ENCODE measurements at regions not wholly inside any gene's neighbourhood (a gene's known extent, or its start where the extent isn't known, plus 50 kb on each side); places are given as distances from the start of the nearest gene placed in this dataset.

- Histone ChIP-seq H3K36me3 (ENCODE audit: insufficient read depth, insufficient read length, low read length) (no peaks in the 10 kb centered on the region), H3K9me3 (ENCODE audit: insufficient read depth, low read length) (no peaks in the 10 kb centered on the region), H3K9ac (ENCODE audit: insufficient read length, low read depth) (no peak overlapping the region), H3K27me3 (ENCODE audit: insufficient read depth, insufficient read length) (no peaks in the 10 kb centered on the region), H3K4me1 (ENCODE audit: insufficient read depth, insufficient read length) (no peaks in the 10 kb centered on the region), H3K4me3 (ENCODE audit: insufficient read length, low read depth) (no peak overlapping the region)
- TF ChIP-seq YY1 (IDR thresholded peaks at IDR 0.05; ENCODE audit: insufficient read depth, insufficient read length): no peak
- no peak for TF ChIP-seq ZNF274 (IDR thresholded peaks at IDR 0.05; ENCODE audit: low read depth, low read length)
- no peak for TF ChIP-seq SUZ12 (IDR thresholded peaks at IDR 0.05; ENCODE audit: extremely low read depth, insufficient read depth, insufficient read length)
- no peak for DNase-seq (ENCODE audit: low read depth, low spot score)
Observed at GRCh38 chr2:198712485-198712884, 745.3 kb downstream of the SATB2 start.

GRCh38 chr2:198711484-198711883, 746.3 kb downstream of the SATB2 start:
- Histone ChIP-seq H3K4me1 (ENCODE audit: insufficient read depth, insufficient read length) (no peaks in the 10 kb centered on the region), H3K9me3 (ENCODE audit: insufficient read depth, low read length) (no peaks in the 10 kb centered on the region), H3K9ac (ENCODE audit: insufficient read length, low read depth) (no peak overlapping the region), H3K4me3 (ENCODE audit: insufficient read length, low read depth) (no peak overlapping the region), H3K36me3 (ENCODE audit: insufficient read depth, insufficient read length, low read length) (no peaks in the 10 kb centered on the region), H3K27me3 (ENCODE audit: insufficient read depth, insufficient read length) (no peaks in the 10 kb centered on the region)
- DNase-seq (ENCODE audit: low read depth, low spot score): no peak
- no peak for TF ChIP-seq ZNF274 (IDR thresholded peaks at IDR 0.05; ENCODE audit: low read depth, low read length)

GRCh38 chr2:198710562-198710961, 747.2 kb downstream of the SATB2 start:
- no peaks in the 10 kb centered on the region for H3K4me1 ChIP-seq (ENCODE audit: insufficient read depth, insufficient read length)
- TF ChIP-seq SUZ12 (IDR thresholded peaks at IDR 0.05; ENCODE audit: extremely low read depth, insufficient read depth, insufficient read length) (no peak), ZNF274 (IDR thresholded peaks at IDR 0.05; ENCODE audit: low read depth, low read length) (no peak), YY1 (IDR thresholded peaks at IDR 0.05; ENCODE audit: insufficient read depth, insufficient read length) (no peak)
- DNase-seq (ENCODE audit: low read depth, low spot score): no peak
- no peak overlapping the region for H3K4me3 ChIP-seq (ENCODE audit: insufficient read length, low read depth)
- no peaks in the 10 kb centered on the region for H3K27me3 ChIP-seq (ENCODE audit: insufficient read depth, insufficient read length)
- no peaks in the 10 kb centered on the region for H3K9me3 ChIP-seq (ENCODE audit: insufficient read depth, low read length)
- H3K36me3 ChIP-seq (ENCODE audit: insufficient read depth, insufficient read length, low read length): no peaks in the 10 kb centered on the region
- no peak overlapping the region for H3K9ac ChIP-seq (ENCODE audit: insufficient read length, low read depth)

- TF ChIP-seq YY1 (IDR thresholded peaks at IDR 0.05; ENCODE audit: insufficient read depth, insufficient read length) (no peak), ZNF274 (IDR thresholded peaks at IDR 0.05; ENCODE audit: low read depth, low read length) (no peak), SUZ12 (IDR thresholded peaks at IDR 0.05; ENCODE audit: extremely low read depth, insufficient read depth, insufficient read length) (no peak)
- no peaks in the 10 kb centered on the region for H3K9me3 ChIP-seq (ENCODE audit: insufficient read depth, low read length)
- DNase-seq (ENCODE audit: low read depth, low spot score): no peak
- no peak overlapping the region for H3K9ac ChIP-seq (ENCODE audit: insufficient read length, low read depth)
- H3K4me3 ChIP-seq (ENCODE audit: insufficient read length, low read depth): no peak overlapping the region
- H3K4me1 ChIP-seq (ENCODE audit: insufficient read depth, insufficient read length): no peaks in the 10 kb centered on the region
- no peaks in the 10 kb centered on the region for H3K36me3 ChIP-seq (ENCODE audit: insufficient read depth, insufficient read length, low read length)
- H3K27me3 ChIP-seq (ENCODE audit: insufficient read depth, insufficient read length): no peaks in the 10 kb centered on the region
Observed at GRCh38 chr2:198706476-198707082, 751.2 kb downstream of the SATB2 start.

- Histone ChIP-seq H3K4me3 (ENCODE audit: insufficient read length, low read depth) (no peak overlapping the region), H3K9ac (ENCODE audit: insufficient read length, low read depth) (no peak overlapping the region), H3K9me3 (ENCODE audit: insufficient read depth, low read length) (no peaks in the 10 kb centered on the region), H3K4me1 (ENCODE audit: insufficient read depth, insufficient read length) (no peaks in the 10 kb centered on the region), H3K27me3 (ENCODE audit: insufficient read depth, insufficient read length) (no peaks in the 10 kb centered on the region), H3K36me3 (ENCODE audit: insufficient read depth, insufficient read length, low read length) (no peaks in the 10 kb centered on the region)
- DNase-seq (ENCODE audit: low read depth, low spot score): no peak
- TF ChIP-seq ZNF274 (IDR thresholded peaks at IDR 0.05; ENCODE audit: low read depth, low read length): no peak
- TF ChIP-seq SUZ12 (IDR thresholded peaks at IDR 0.05; ENCODE audit: extremely low read depth, insufficient read depth, insufficient read length): no peak
- TF ChIP-seq YY1 (IDR thresholded peaks at IDR 0.05; ENCODE audit: insufficient read depth, insufficient read length): no peak
Observed at GRCh38 chr2:198703281-198703680, 754.5 kb downstream of the SATB2 start.

GRCh38 chr2:198702796-198703195, 754.9 kb downstream of the SATB2 start:
- H3K4me1 ChIP-seq (ENCODE audit: insufficient read depth, insufficient read length): no peaks in the 10 kb centered on the region
- H3K9me3 ChIP-seq (ENCODE audit: insufficient read depth, low read length): no peaks in the 10 kb centered on the region
- H3K36me3 ChIP-seq (ENCODE audit: insufficient read depth, insufficient read length, low read length): no peaks in the 10 kb centered on the region
- no peak for TF ChIP-seq ZNF274 (IDR thresholded peaks at IDR 0.05; ENCODE audit: low read depth, low read length)
- no peak for TF ChIP-seq YY1 (IDR thresholded peaks at IDR 0.05; ENCODE audit: insufficient read depth, insufficient read length)
- no peak for TF ChIP-seq SUZ12 (IDR thresholded peaks at IDR 0.05; ENCODE audit: extremely low read depth, insufficient read depth, insufficient read length)
- no peak overlapping the region for H3K4me3 ChIP-seq (ENCODE audit: insufficient read length, low read depth)
- H3K27me3 ChIP-seq (ENCODE audit: insufficient read depth, insufficient read length): no peaks in the 10 kb centered on the region
- H3K9ac ChIP-seq (ENCODE audit: insufficient read length, low read depth): no peak overlapping the region
- no peak for DNase-seq (ENCODE audit: low read depth, low spot score)

- Histone ChIP-seq H3K4me1 (ENCODE audit: insufficient read depth, insufficient read length) (no peaks in the 10 kb centered on the region), H3K9me3 (ENCODE audit: insufficient read depth, low read length) (no peaks in the 10 kb centered on the region), H3K4me3 (ENCODE audit: insufficient read length, low read depth) (no peak overlapping the region), H3K36me3 (ENCODE audit: insufficient read depth, insufficient read length, low read length) (no peaks in the 10 kb centered on the region), H3K9ac (ENCODE audit: insufficient read length, low read depth) (no peak overlapping the region), H3K27me3 (ENCODE audit: insufficient read depth, insufficient read length) (no peaks in the 10 kb centered on the region)
- no peak for DNase-seq (ENCODE audit: low read depth, low spot score)
- TF ChIP-seq SUZ12 (IDR thresholded peaks at IDR 0.05; ENCODE audit: extremely low read depth, insufficient read depth, insufficient read length) (no peak), YY1 (IDR thresholded peaks at IDR 0.05; ENCODE audit: insufficient read depth, insufficient read length) (no peak)
Observed at GRCh38 chr2:198701481-198701880, 756.3 kb downstream of the SATB2 start.
